ENCODE measurements at regions not wholly inside any gene's neighbourhood (a gene's known extent, or its start where the extent isn't known, plus 50 kb on each side); places are given as distances from the start of the nearest gene placed in this dataset.

GRCh38 chr2:107197594-107198294 is 311.8 kb upstream of the ST6GAL2 start:
- no peaks in the 10 kb centered on the region for H3K36me3 ChIP-seq (ENCODE audit: control insufficient read depth, insufficient read depth, low read length)
- H3K27me3 ChIP-seq (ENCODE audit: control insufficient read depth, insufficient read depth, low read length) = no peaks in the 10 kb centered on the region
- no peak for DNase-seq
- H3K9me3 ChIP-seq (ENCODE audit: control insufficient read depth, low read depth, low read length) = no peaks in the 10 kb centered on the region
- no peaks in the 10 kb centered on the region for H3K4me1 ChIP-seq (ENCODE audit: control insufficient read depth, insufficient read depth, low read length)
- H3K4me3 ChIP-seq (ENCODE audit: low read length) = no peak overlapping the region
- H3K27ac ChIP-seq (ENCODE audit: low read length) = no peak overlapping the region
- 100% methylated on average over 1 of the region's 5 CpGs for WGBS (ENCODE audit: insufficient coverage, low lambda C conversion rate)

DNA sequence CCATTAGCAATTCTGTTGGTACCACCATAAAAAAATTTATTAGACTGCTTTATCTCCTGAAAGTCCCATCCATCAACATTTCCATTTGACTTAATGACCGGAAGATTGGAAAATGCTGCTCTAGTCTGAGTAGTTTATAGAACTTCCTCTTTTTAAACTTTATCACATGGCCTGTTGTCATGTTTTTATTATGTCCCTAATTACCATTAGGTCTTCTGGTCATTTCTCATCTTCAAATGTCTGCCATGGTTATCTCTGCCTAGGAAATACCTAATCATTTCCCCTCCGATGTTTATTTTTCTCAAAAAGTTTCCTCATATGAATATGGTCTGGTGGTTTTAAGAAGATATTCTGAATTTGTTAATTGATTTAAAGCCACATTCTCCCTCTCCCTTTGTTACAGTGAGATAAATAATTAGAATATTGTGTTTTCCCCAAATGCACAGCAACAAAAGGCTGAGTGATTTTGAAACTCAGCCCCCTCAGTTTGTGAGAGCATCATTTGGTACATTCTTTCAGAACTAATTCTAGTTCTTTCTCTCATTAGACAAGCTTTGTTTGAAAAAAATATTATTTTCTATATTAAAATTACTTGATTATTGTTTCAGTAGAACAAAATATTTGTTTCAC is 317.1 kb upstream of the ST6GAL2 start:
- WGBS (ENCODE audit: insufficient coverage, low lambda C conversion rate) = 25% methylated on average over 2 of the region's 2 CpGs
- no peaks in the 10 kb centered on the region for H3K27me3 ChIP-seq (ENCODE audit: control insufficient read depth, insufficient read depth, low read length)
- no peaks in the 10 kb centered on the region for H3K9me3 ChIP-seq (ENCODE audit: control insufficient read depth, low read depth, low read length)
- no peaks in the 10 kb centered on the region for H3K36me3 ChIP-seq (ENCODE audit: control insufficient read depth, insufficient read depth, low read length)
- H3K4me3 ChIP-seq (ENCODE audit: low read length) = no peak overlapping the region
- no peak for DNase-seq
- H3K4me1 ChIP-seq (ENCODE audit: control insufficient read depth, insufficient read depth, low read length) = no peaks in the 10 kb centered on the region
- H3K27ac ChIP-seq (ENCODE audit: low read length) = no peak overlapping the region

DNA sequence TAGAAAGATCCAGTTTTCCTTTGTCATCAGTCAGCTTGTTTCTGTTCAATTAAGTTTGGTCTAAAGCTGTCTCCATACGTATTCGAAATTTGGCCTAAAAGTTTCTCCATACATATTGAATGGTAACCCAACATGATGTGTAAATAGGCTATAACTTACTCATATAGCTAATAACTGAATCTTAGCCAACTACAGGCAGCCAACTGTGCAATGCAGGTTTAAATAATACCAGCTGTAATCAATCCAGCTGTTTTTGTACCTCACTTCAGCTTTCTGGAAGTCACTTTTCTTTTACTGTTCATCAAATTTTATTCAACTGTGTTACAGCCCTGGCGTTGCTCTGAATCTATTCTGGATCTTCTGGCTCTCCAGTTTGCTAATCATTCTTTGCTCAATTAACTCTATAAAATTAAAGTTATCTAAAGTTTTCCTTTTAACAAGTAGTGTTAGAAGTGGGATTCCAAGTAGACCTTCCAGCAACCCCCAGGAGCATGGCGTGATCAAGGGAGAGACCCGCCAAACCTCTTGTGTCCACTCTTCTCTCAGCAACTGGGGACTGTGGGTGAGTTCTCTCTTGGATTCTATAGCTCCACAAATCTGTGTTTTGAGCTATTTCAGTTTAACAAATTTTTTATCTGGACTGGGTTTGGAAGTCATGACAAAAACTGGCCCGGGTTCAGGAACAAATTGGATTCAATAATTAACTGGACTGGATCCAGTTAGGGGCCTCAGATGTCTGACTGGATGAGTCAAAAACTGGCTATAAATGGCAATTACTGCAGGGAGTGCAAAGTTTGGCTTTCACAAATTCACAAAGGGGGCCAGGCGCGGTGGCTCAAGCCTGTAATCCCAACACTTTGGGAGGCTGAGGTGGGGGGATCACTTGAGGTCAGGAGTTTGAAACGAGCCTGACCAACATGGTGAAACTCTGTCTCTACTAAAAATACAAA is 329.7 kb upstream of the ST6GAL2 start:
- no peaks in the 10 kb centered on the region for H3K27me3 ChIP-seq (ENCODE audit: control insufficient read depth, insufficient read depth, low read length)
- WGBS (ENCODE audit: insufficient coverage, low lambda C conversion rate) = 90% methylated on average over 2 of the region's 9 CpGs

GRCh38 chr2:107218208-107218607 is 332.2 kb upstream of the ST6GAL2 start:
- H3K36me3 ChIP-seq (ENCODE audit: control insufficient read depth, insufficient read depth, low read length) = no peaks in the 10 kb centered on the region
- 100% methylated on average over 1 of the region's 1 CpG for WGBS (ENCODE audit: insufficient coverage, low lambda C conversion rate)
- H3K27me3 ChIP-seq (ENCODE audit: control insufficient read depth, insufficient read depth, low read length) = no peaks in the 10 kb centered on the region
- DNase-seq = no peak
- H3K4me3 ChIP-seq (ENCODE audit: low read length) = no peak overlapping the region
- H3K27ac ChIP-seq (ENCODE audit: low read length) = no peak overlapping the region
- H3K9me3 ChIP-seq (ENCODE audit: control insufficient read depth, low read depth, low read length) = no peaks in the 10 kb centered on the region
- H3K4me1 ChIP-seq (ENCODE audit: control insufficient read depth, insufficient read depth, low read length) = no peaks in the 10 kb centered on the region

More for the DNA sequence above, 329.7 kb upstream of the ST6GAL2 start:
- H3K4me1 ChIP-seq (ENCODE audit: control insufficient read depth, insufficient read depth, low read length) = no peaks in the 10 kb centered on the region
- H3K9me3 ChIP-seq (ENCODE audit: control insufficient read depth, low read depth, low read length) = no peaks in the 10 kb centered on the region
- DNase-seq = no peak
- no peaks in the 10 kb centered on the region for H3K36me3 ChIP-seq (ENCODE audit: control insufficient read depth, insufficient read depth, low read length)
- H3K27ac ChIP-seq (ENCODE audit: low read length) = no peak overlapping the region
- no peak overlapping the region for H3K4me3 ChIP-seq (ENCODE audit: low read length)

DNA sequence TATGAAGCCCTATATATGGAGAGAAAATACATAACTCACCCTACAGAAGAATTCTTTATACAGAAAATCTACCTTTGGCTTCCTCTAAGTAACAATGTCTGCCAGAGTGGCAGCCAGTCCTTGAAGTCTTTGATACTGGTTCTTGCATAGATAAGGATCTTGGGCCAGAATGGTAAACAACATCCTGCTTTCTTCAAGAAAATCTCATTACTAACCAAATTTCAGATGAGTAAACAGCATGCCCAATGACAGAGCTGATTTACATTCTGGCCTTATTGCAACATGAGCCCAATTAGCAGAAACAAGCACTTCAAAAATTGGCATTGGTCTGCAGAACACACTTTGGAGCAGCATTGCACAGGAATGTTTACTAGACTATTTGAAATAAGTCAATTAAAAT is 336.5 kb upstream of the ST6GAL2 start:
- Histone ChIP-seq H3K27me3 (ENCODE audit: control insufficient read depth, insufficient read depth, low read length) (no peaks in the 10 kb centered on the region), H3K4me1 (ENCODE audit: control insufficient read depth, insufficient read depth, low read length) (no peaks in the 10 kb centered on the region), H3K36me3 (ENCODE audit: control insufficient read depth, insufficient read depth, low read length) (no peaks in the 10 kb centered on the region), H3K9me3 (ENCODE audit: control insufficient read depth, low read depth, low read length) (no peaks in the 10 kb centered on the region), H3K27ac (ENCODE audit: low read length) (no peak overlapping the region), H3K4me3 (ENCODE audit: low read length) (no peak overlapping the region)
- DNase-seq = no peak

DNA sequence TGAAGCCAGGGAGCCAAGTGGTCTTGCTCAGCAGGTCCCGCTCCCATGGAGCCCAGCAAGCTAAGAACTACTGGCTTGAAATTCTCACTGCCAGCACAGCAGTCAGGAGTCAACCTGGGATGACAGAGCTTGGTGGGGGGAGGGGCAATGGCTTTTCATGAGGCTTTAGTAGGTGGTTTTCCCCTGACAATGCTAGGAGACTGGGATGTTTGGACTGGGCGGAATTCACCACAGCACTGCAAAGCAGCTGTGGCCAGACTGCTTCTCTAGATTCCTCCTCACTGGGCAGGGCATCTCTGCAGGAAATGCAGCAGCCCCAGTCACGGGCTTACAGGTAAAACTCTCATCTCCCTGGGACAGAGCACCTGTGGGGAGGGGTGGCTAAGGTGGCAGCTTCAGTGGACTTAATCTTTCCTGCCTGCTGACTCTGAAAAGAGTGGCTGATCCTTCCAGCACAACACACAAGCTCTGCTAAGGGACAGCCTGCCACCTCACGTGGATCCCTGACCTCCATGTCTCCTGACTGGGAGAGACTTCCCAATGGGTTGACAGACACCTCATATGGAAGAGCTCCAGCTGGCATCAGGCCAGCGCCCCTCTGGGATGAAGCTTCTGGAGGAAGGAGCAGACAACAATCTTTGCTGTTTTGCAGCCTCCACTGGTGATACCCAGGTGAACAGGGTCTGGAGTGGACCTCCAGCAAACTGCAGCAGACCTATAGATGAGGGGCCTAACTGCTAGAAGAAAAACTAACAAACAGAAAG is 349.7 kb upstream of the ST6GAL2 start:
- DNase-seq = no peak
- H3K27ac ChIP-seq (ENCODE audit: low read length) = no peak overlapping the region
- H3K27me3 ChIP-seq (ENCODE audit: control insufficient read depth, insufficient read depth, low read length) = no peaks in the 10 kb centered on the region
- no peaks in the 10 kb centered on the region for H3K36me3 ChIP-seq (ENCODE audit: control insufficient read depth, insufficient read depth, low read length)
- H3K4me1 ChIP-seq (ENCODE audit: control insufficient read depth, insufficient read depth, low read length) = no peaks in the 10 kb centered on the region
- no peaks in the 10 kb centered on the region for H3K9me3 ChIP-seq (ENCODE audit: control insufficient read depth, low read depth, low read length)
- no CpG with 5 or more reads among the region's 5 CpGs for WGBS (ENCODE audit: insufficient coverage, low lambda C conversion rate)
- H3K4me3 ChIP-seq (ENCODE audit: low read length) = no peak overlapping the region

DNA sequence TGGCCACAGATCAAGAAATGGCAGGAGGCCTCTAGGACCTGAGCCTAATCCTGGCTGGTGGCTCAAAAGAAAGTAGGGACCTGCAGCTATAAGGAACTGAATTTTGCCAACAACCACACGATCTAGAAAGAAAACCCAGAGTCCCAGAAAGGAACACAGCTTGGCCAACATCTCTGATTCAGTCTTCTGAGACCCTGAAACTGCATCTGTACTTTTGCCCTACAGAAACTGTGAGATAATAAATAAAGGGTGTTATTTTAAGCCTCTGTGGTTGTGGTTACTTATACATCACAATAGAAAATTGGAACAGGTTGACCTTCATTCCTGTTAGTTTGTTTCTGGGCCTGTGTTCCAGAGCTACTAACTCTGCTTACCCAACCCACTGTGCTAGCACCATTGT is 356.8 kb upstream of the ST6GAL2 start:
- Histone ChIP-seq H3K36me3 (ENCODE audit: control insufficient read depth, insufficient read depth, low read length) (no peaks in the 10 kb centered on the region), H3K27me3 (ENCODE audit: control insufficient read depth, insufficient read depth, low read length) (no peaks in the 10 kb centered on the region)
- no CpG with 5 or more reads among the region's 1 CpG for WGBS (ENCODE audit: insufficient coverage, low lambda C conversion rate)

DNA sequence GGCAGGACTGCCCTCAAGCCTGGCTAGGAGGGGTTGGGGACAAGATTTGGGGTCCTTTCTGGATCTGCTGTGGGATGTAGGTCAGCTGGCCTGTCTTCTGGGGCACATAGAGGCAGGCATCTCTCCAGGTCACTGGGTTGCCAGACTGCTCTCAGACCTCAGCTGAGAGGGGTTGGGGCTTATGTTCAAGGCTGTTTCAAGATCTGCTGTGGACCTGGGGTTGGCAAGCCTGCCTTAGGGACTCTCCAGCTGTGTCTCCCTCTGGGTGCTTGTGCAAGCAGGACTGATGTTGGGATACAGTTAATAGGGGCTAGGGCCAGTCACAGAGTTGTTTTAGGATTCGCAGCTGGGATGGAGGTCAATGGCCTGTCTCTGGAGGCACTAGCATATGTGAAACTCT is 363.0 kb upstream of the ST6GAL2 start:
- no peak for DNase-seq
- Histone ChIP-seq H3K4me1 (ENCODE audit: control insufficient read depth, insufficient read depth, low read length) (no peaks in the 10 kb centered on the region), H3K4me3 (ENCODE audit: low read length) (no peak overlapping the region), H3K9me3 (ENCODE audit: control insufficient read depth, low read depth, low read length) (no peaks in the 10 kb centered on the region), H3K36me3 (ENCODE audit: control insufficient read depth, insufficient read depth, low read length) (no peaks in the 10 kb centered on the region), H3K27me3 (ENCODE audit: control insufficient read depth, insufficient read depth, low read length) (no peaks in the 10 kb centered on the region), H3K27ac (ENCODE audit: low read length) (no peak overlapping the region)
- WGBS (ENCODE audit: insufficient coverage, low lambda C conversion rate) = no CpG with 5 or more reads among the region's 1 CpG

More for the DNA sequence above, 356.8 kb upstream of the ST6GAL2 start:
- no peaks in the 10 kb centered on the region for H3K4me1 ChIP-seq (ENCODE audit: control insufficient read depth, insufficient read depth, low read length)
- H3K4me3 ChIP-seq (ENCODE audit: low read length) = no peak overlapping the region
- no peak overlapping the region for H3K27ac ChIP-seq (ENCODE audit: low read length)
- DNase-seq = no peak
- no peaks in the 10 kb centered on the region for H3K9me3 ChIP-seq (ENCODE audit: control insufficient read depth, low read depth, low read length)

DNA sequence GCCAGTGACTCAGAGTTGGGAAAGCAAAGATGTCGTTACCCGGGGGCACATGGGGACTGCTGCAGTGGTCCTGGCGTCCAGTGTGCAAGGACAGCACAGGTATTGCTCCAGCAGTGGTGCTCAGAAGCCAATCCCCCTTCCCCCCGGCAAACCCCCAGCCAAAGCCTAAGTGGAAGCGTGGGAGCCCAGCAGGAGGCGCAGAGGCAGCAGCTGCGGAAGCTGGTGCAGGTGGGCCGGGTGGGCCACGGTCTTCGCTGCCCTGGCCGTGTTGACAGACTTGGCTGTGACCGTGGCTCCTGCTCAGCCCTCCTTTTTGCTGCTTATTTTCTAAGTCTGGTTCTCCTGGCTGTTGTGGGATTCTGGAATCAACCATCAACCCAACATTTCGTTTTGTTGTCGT is 369.8 kb upstream of the ST6GAL2 start:
- Histone ChIP-seq H3K27me3 (ENCODE audit: control insufficient read depth, insufficient read depth, low read length) (no peaks in the 10 kb centered on the region), H3K4me3 (ENCODE audit: low read length) (no peak overlapping the region), H3K9me3 (ENCODE audit: control insufficient read depth, low read depth, low read length) (no peaks in the 10 kb centered on the region), H3K36me3 (ENCODE audit: control insufficient read depth, insufficient read depth, low read length) (no peaks in the 10 kb centered on the region), H3K4me1 (ENCODE audit: control insufficient read depth, insufficient read depth, low read length) (no peaks in the 10 kb centered on the region), H3K27ac (ENCODE audit: low read length) (no peak overlapping the region)
- 80% methylated on average over 1 of the region's 14 CpGs for WGBS (ENCODE audit: insufficient coverage, low lambda C conversion rate)
- no peak for DNase-seq

All from large intestine (tissue), 3 donors.